ENCODE measurements at regions not wholly inside any gene's neighbourhood (a gene's known extent, or its start where the extent isn't known, plus 50 kb on each side); places are given as distances from the start of the nearest gene placed in this dataset.

- TF ChIP-seq EP300 (IDR thresholded peaks at IDR 0.05; ENCODE audit: borderline replicate concordance in 1 of 2, low read depth in 1 of 2, low read length in 1 of 2) (no peak), FOXJ3 (CRISPR knock-in tag; IDR thresholded peaks at IDR 0.05) (no peak), USF2 (IDR thresholded peaks at IDR 0.05; ENCODE audit: borderline replicate concordance, low read depth, low read length) (no peak), ELF1 (IDR thresholded peaks at IDR 0.05) (no peak), CTCF (IDR thresholded peaks at IDR 0.05) (no peak), FOXM1 (IDR thresholded peaks at IDR 0.05; ENCODE audit: low read depth) (no peak), POLR2AphosphoS5 (IDR thresholded peaks at IDR 0.05; ENCODE audit: low read depth, low read length) (no peak), SMC3 (IDR thresholded peaks at IDR 0.05; ENCODE audit: low read depth, low read length) (no peak), RCOR1 (IDR thresholded peaks at IDR 0.05; ENCODE audit: low read length) (no peak), ZBTB33 (IDR thresholded peaks at IDR 0.05; ENCODE audit: borderline replicate concordance, low read depth) (no peak), NRF1 (IDR thresholded peaks at IDR 0.05; ENCODE audit: low read depth, low read length) (no peak), NFIC (IDR thresholded peaks at IDR 0.05; ENCODE audit: borderline replicate concordance) (no peak), GATA2 (CRISPR knock-in tag; IDR thresholded peaks at IDR 0.05) (no peak), JUND (IDR thresholded peaks at IDR 0.05) (no peak), FOSL2 (IDR thresholded peaks at IDR 0.05; ENCODE audit: borderline replicate concordance, low read depth) (no peak), MXI1 (IDR thresholded peaks at IDR 0.05; ENCODE audit: low read depth, low read length) (no peak), GABPA (IDR thresholded peaks at IDR 0.05; ENCODE audit: low read depth) (no peak), RFX5 (IDR thresholded peaks at IDR 0.05; ENCODE audit: low read length) (no peak), TEAD4 (IDR thresholded peaks at IDR 0.05; ENCODE audit: borderline replicate concordance, insufficient read depth) (no peak)
- DNase-seq: no peak
- no peaks in the 10 kb centered on the region for H3K79me2 ChIP-seq (ENCODE audit: insufficient read depth)
- no peaks in the 10 kb centered on the region for H3K27me3 ChIP-seq (ENCODE audit: insufficient read depth)
- no peaks in the 10 kb centered on the region for H3K4me1 ChIP-seq (ENCODE audit: control insufficient read depth in 1 of 2, insufficient read depth in 2 of 2, low read depth in 1 of 2, low read length in 1 of 2)
- H3K36me3 ChIP-seq (replicated peaks in 1 of 2; ENCODE audit: control insufficient read depth in 1 of 2, insufficient read depth in 2 of 2, low read length in 1 of 2): no peaks in the 10 kb centered on the region
- 13% methylated on average over 2 of the region's 2 CpGs for WGBS (ENCODE audit: low lambda C conversion rate)
- H3K9ac ChIP-seq: no peak overlapping the region
- H3K9me2 ChIP-seq: no peaks in the 10 kb centered on the region
- POLR2A ChIA-PET: no interaction called here
- no peaks in the 10 kb centered on the region for H4K20me1 ChIP-seq (ENCODE audit: insufficient read depth)
- no peaks in the 10 kb centered on the region for H3F3A ChIP-seq (replicated peaks; ENCODE audit: insufficient read depth)
- CTCF ChIA-PET: interaction anchor here (1.4 to 1.9 kb wide), 3 partner anchors 9 to 175 kb away, joined by 3 to 5 read pairs (median 4); partner anchors contain the start of gene GPR37
- H3K27ac ChIP-seq (ENCODE audit: low read depth in 2 of 2, low read length in 1 of 2): no peak overlapping the region
- H3K4me3 ChIP-seq (ENCODE audit: low read depth in 2 of 2, low read length in 1 of 2): no peak overlapping the region
- no peak overlapping the region for H2AFZ ChIP-seq (ENCODE audit: low read depth)
- H3K4me2 ChIP-seq: no peak overlapping the region
- H3K9me3 ChIP-seq: no peaks in the 10 kb centered on the region
These were observed 174.8 kb downstream of the GPR37 start for GRCh38 chr7:124590814-124591213.

Measured in SK-N-SH (cell line).